OCI-LY7 (cell line): ENCODE measurements at regions not wholly inside any gene's neighbourhood (a gene's known extent, or its start where the extent isn't known, plus 50 kb on each side); places are given as distances from the start of the nearest gene placed in this dataset.

Experiments
- BruUV-seq: library from RNA; stranded (reverse); fragments of 400-500 nt; replicated peaks from 2 replicates; lab custom pipeline; 2021; lab: Mats Ljungman, UMichigan
- CTCF ChIA-PET: fragments of 300-600 bp; sonication (Branson Sonifier 250); formaldehyde crosslinking; loops from one replicate; lab custom pipeline; 2022; ENCODE audit warnings: antibody characterized with exemption; ENCODE audit not compliant: unreplicated experiment; lab: Charles Lee
- POLR2A ChIA-PET: fragments of 300-600 bp; sonication (Branson Sonifier 250); formaldehyde crosslinking; loops from one replicate; lab custom pipeline; 2022; ENCODE audit warnings: antibody characterized with exemption; lab: Charles Lee
- DNase-seq: peaks from one replicate; pipeline ENCODE4 v3.0.0-alpha.2; 2015; ENCODE audit warnings: low spot score
- H2AFZ ChIP-seq: fragments of 200-600 bp; sonication (generic), shearing (Covaris generic); 2 replicates; pipeline ENCODE4 v1.6.1; 2014; ENCODE audit warnings: mild to moderate bottlenecking, antibody characterized with exemption, low read length, moderate library complexity
- H3K27ac ChIP-seq: fragments of 200-600 bp; sonication (generic); 2 replicates; pipeline ENCODE4 v1.5.1; 2014; ENCODE audit warnings: mixed run types, low read depth, mild to moderate bottlenecking, moderate library complexity, low read length, inconsistent platforms; ENCODE audit not compliant: poor library complexity, severe bottlenecking
- H3K36me3 ChIP-seq: fragments of 200-600 bp; sonication (generic); 2 replicates; pipeline ENCODE4 v1.6.1; 2014; ENCODE audit warnings: mild to moderate bottlenecking, antibody characterized with exemption, low read length, moderate library complexity, mixed read lengths; ENCODE audit not compliant: insufficient read depth
- H3K4me1 ChIP-seq: fragments of 200-600 bp; sonication (generic); 2 replicates; pipeline ENCODE4 v1.5.1; 2014; ENCODE audit warnings: mild to moderate bottlenecking, low read length; ENCODE audit not compliant: insufficient read depth, poor library complexity, severe bottlenecking
- H3K4me2 ChIP-seq: fragments of 200-600 bp; sonication (generic); 2 replicates; pipeline ENCODE4 v1.6.1; 2014; ENCODE audit warnings: mild to moderate bottlenecking, low read length
- H3K4me3 ChIP-seq: fragments of 200-600 bp; sonication (generic); 2 replicates; pipeline ENCODE4 v1.5.1; 2014; ENCODE audit warnings: mild to moderate bottlenecking, low read depth, low read length; ENCODE audit not compliant: poor library complexity, severe bottlenecking
- H3K79me2 ChIP-seq: fragments of 200-600 bp; sonication (generic); 2 replicates; pipeline ENCODE4 v1.6.1; 2016; ENCODE audit warnings: low read depth, mild to moderate bottlenecking, low read length, moderate library complexity, mixed read lengths; ENCODE audit not compliant: insufficient read depth
- H3K9me2 ChIP-seq: fragments of 200-600 bp; sonication (generic); 2 replicates; pipeline ENCODE4 v1.6.1; 2016; ENCODE audit warnings: mild to moderate bottlenecking, low read length, mixed read lengths; ENCODE audit not compliant: insufficient read depth
- H3K9me3 ChIP-seq: fragments of 200-600 bp; sonication (generic); 2 replicates; pipeline ENCODE4 v1.6.1; 2014; ENCODE audit warnings: mild to moderate bottlenecking, mixed run types, low read length, mixed read lengths
- H4K20me1 ChIP-seq: fragments of 200-600 bp; sonication (generic); 2 replicates; pipeline ENCODE4 v1.6.1; 2014; ENCODE audit warnings: mild to moderate bottlenecking, antibody characterized with exemption, low read length, moderate library complexity, mixed read lengths; ENCODE audit not compliant: insufficient read depth
- CTCF ChIP-seq: fragments of 200-600 bp; sonication (generic); conservative IDR thresholded peaks from 2 replicates; pipeline ENCODE4 v1.5.1; 2014; ENCODE audit warnings: mild to moderate bottlenecking, antibody characterized with exemption, low read length, moderate library complexity, mixed read lengths
- EZH2phosphoT487 ChIP-seq: fragments of 200-600 bp; sonication (generic); IDR thresholded peaks from 2 replicates; pipeline ENCODE4 v1.6.1; 2018; ENCODE audit warnings: low read depth, borderline replicate concordance, mild to moderate bottlenecking, mixed run types, antibody characterized with exemption, low read length, moderate library complexity, mixed read lengths
- intact Hi-C: fragments of 100-400 bp; cut with micrococcal nuclease; formaldehyde crosslinking; loops from one replicate; pipeline ENCODE4 v1.10.0; 2022; ENCODE audit not compliant: unreplicated experiment

DNA sequence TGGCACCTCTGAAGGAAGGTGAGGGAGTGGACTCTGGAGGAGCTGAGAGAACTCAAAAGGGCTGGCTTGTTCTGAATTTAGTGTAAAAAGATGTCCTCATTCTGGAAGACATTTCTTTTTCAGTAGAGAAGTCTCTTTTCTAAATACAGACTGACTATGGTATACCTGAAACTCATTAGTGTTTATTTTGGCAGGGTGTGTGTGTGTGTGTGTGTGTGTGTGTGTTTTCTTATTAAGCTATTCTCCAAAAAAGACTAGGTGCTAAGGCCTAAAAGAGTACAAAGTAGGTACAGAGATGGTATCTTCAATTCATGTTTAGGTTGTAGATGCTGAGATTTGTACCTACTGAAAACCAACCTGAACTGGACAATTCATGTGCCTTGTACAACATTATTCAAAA lies 196.4 kb downstream of the SPRY2 start:
- Histone ChIP-seq H3K4me3 (no peak overlapping the region), H3K27ac (no peak overlapping the region), H4K20me1 (no peaks in the 10 kb centered on the region), H2AFZ (no peak overlapping the region), H3K4me2 (no peak overlapping the region), H3K9me3 (no peaks in the 10 kb centered on the region), H3K36me3 (no peaks in the 10 kb centered on the region), H3K9me2 (no peaks in the 10 kb centered on the region), H3K79me2 (no peaks in the 10 kb centered on the region), H3K4me1 (no peaks in the 10 kb centered on the region)
- TF ChIP-seq EZH2phosphoT487 (no peak), CTCF (no peak)
- ChIA-PET CTCF (no interaction called here), POLR2A (interaction anchor here (0.9 to 1.0 kb wide), 2 partner anchors 15 to 90 kb away, joined by 3 read pairs; no protein-coding TSS in a partner anchor)
- no TSS peak for BruUV-seq
- intact Hi-C loops = no loop called here
- DNase-seq = no peak

- POLR2A ChIA-PET = interaction anchor here (0.6 kb wide), 1 partner anchor 189 kb away, joined by 3 read pairs; no protein-coding TSS in a partner anchor
- Histone ChIP-seq H3K4me3 (no peak overlapping the region), H4K20me1 (no peaks in the 10 kb centered on the region), H3K79me2 (no peaks in the 10 kb centered on the region), H3K36me3 (no peaks in the 10 kb centered on the region), H3K27ac (no peak overlapping the region), H3K4me2 (no peak overlapping the region), H3K9me2 (no peaks in the 10 kb centered on the region), H2AFZ (no peak overlapping the region), H3K4me1 (no peaks in the 10 kb centered on the region), H3K9me3 (no peaks in the 10 kb centered on the region)
- CTCF ChIA-PET = no interaction called here
- intact Hi-C loops = no loop called here
- BruUV-seq = no TSS peak
- no peak for DNase-seq
- TF ChIP-seq EZH2phosphoT487 = no peak
These were observed 199.6 kb downstream of the SPRY2 start for GRCh38 chr13:80141123-80141849.

DNA sequence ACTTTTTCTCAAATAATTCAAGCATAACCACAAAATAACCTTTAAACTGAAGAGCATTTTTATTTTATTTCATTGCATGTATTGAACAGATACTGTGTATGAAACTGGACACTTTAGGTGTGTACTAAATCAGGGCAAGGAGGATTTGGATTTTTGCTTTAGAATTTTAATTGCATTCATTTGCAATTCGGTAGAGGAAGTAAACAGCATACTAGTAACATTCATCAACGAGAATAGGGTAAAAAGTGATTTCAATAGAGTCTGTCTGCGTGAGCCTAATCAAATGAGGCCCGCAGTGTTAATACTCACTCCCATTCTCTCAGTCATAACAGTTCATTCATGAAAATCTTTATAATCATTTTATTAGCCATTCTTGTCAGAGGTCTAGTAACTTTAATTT lies 200.2 kb downstream of the SPRY2 start:
- DNase-seq = no peak
- H3K4me2 ChIP-seq = no peak overlapping the region
- no peaks in the 10 kb centered on the region for H3K9me2 ChIP-seq
- H3K36me3 ChIP-seq = no peaks in the 10 kb centered on the region
- ChIA-PET CTCF (no interaction called here), POLR2A (no interaction called here)
- H2AFZ ChIP-seq = no peak overlapping the region
- no peaks in the 10 kb centered on the region for H3K9me3 ChIP-seq
- no peaks in the 10 kb centered on the region for H3K79me2 ChIP-seq
- no peaks in the 10 kb centered on the region for H3K4me1 ChIP-seq
- no peak overlapping the region for H3K4me3 ChIP-seq
- intact Hi-C loops = no loop called here
- H4K20me1 ChIP-seq = no peaks in the 10 kb centered on the region
- no TSS peak for BruUV-seq
- H3K27ac ChIP-seq = no peak overlapping the region
- TF ChIP-seq CTCF (no peak), EZH2phosphoT487 (no peak)
